ENCODE measurements at regions not wholly inside any gene's neighbourhood (a gene's known extent, or its start where the extent isn't known, plus 50 kb on each side); places are given as distances from the start of the nearest gene placed in this dataset.
"Not testable (repeated sequence)": the region's sequence is repeated elsewhere in the genome, so short reads cannot be mapped to it uniquely, and the experiment has no call there.

DNA sequence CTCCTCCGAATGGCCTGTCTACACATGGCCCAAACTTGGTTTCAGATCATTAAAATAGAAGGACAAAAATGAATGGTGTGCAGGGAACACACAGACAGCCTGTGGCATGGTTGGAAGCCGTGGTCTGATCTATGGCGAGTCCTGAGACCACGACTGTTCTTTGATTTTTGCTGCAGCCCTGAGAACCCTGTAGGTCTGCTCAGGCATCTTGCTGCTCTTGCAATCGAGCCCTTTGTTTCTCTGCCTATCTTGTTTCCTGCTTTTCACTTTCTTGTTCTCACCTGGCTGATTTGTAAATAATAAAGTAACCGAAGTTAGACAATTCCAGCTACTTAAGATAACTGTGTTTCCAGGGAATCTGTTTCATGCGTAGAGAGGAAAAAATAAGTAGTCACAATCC lies 54.1 kb upstream of the NBPF9 start:
- not testable (repeated sequence) for H3K9me3 ChIP-seq (ENCODE audit: low read length); H3K4me3 ChIP-seq (ENCODE audit: low read depth, low read length, poor library complexity, severe bottlenecking); H3K79me2 ChIP-seq (ENCODE audit: insufficient read depth, low read length); H4K20me1 ChIP-seq (ENCODE audit: insufficient read depth, low read length); H3K27me3 ChIP-seq (ENCODE audit: insufficient read depth, low read length); H3K9me2 ChIP-seq (ENCODE audit: low read depth, low read length); H3K4me2 ChIP-seq (ENCODE audit: low read length); H3K4me1 ChIP-seq (ENCODE audit: insufficient read depth, low read length, severe bottlenecking); H3K9ac ChIP-seq (ENCODE audit: low read length); H3K36me3 ChIP-seq (ENCODE audit: insufficient read depth, low read length); H3K27ac ChIP-seq (ENCODE audit: low read depth, low read length, poor library complexity, severe bottlenecking); H3F3A ChIP-seq (ENCODE audit: insufficient read depth, low read length); H2AFZ ChIP-seq (ENCODE audit: low read length)

DNA sequence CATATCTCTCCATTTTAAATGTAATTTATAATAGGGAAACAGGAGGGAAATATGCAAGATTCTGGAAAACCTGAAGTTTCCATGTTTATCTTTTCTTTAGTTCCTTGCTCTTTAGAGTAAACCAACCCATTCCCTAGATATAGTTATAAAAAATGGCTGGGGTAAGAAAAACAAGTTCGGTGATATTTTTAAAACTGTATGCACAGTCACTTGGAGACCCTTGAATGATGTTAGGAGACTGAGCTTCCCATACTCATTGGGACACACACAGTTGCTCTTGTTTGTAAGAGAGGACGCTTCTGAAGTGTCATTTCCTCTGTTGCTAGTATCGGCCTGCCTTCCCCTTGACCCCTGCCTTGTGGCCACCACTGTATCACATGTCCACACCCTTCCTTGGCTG lies 55.0 kb upstream of the NBPF9 start:
- H3K79me2 ChIP-seq (ENCODE audit: insufficient read depth, low read length); H3F3A ChIP-seq (ENCODE audit: insufficient read depth, low read length): not testable (repeated sequence)

DNA sequence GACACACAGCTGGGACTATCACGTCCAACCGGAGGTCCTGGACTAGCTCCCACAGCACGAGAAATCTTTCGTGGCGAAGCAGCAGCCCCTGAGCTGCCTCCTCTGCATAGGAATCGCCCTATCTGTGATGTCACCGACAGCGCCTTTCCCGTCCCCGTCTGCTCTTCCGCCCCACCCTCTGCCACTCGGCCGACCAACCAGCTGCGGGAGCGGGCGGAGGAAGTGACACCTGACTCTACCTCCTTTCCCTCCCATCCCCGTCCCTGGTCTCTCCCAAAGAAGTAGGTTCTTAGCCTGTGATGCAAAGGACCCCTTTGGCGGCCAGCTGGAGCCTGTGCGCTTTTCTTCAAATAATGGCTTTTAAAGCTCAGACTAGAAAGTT lies 59.7 kb upstream of the NBPF9 start:
- not testable (repeated sequence) for H3F3A ChIP-seq (ENCODE audit: insufficient read depth, low read length); H3K79me2 ChIP-seq (ENCODE audit: insufficient read depth, low read length); H3K9me2 ChIP-seq (ENCODE audit: low read depth, low read length); H3K9me3 ChIP-seq (ENCODE audit: low read length); H3K4me1 ChIP-seq (ENCODE audit: insufficient read depth, low read length, severe bottlenecking); H2AFZ ChIP-seq (ENCODE audit: low read length); H3K9ac ChIP-seq (ENCODE audit: low read length); H4K20me1 ChIP-seq (ENCODE audit: insufficient read depth, low read length); H3K27me3 ChIP-seq (ENCODE audit: insufficient read depth, low read length); H3K4me2 ChIP-seq (ENCODE audit: low read length); H3K4me3 ChIP-seq (ENCODE audit: low read depth, low read length, poor library complexity, severe bottlenecking); H3K36me3 ChIP-seq (ENCODE audit: insufficient read depth, low read length)
- peak overlapping the region; percentile 72 for H3K27ac ChIP-seq (ENCODE audit: low read depth, low read length, poor library complexity, severe bottlenecking)

More for the DNA sequence above, 55.0 kb upstream of the NBPF9 start:
- not testable (repeated sequence) for H3K9me3 ChIP-seq (ENCODE audit: low read length); H3K36me3 ChIP-seq (ENCODE audit: insufficient read depth, low read length); H3K4me3 ChIP-seq (ENCODE audit: low read depth, low read length, poor library complexity, severe bottlenecking); H4K20me1 ChIP-seq (ENCODE audit: insufficient read depth, low read length); H3K27me3 ChIP-seq (ENCODE audit: insufficient read depth, low read length); H3K4me1 ChIP-seq (ENCODE audit: insufficient read depth, low read length, severe bottlenecking); H3K9me2 ChIP-seq (ENCODE audit: low read depth, low read length); H3K4me2 ChIP-seq (ENCODE audit: low read length); H2AFZ ChIP-seq (ENCODE audit: low read length); H3K27ac ChIP-seq (ENCODE audit: low read depth, low read length, poor library complexity, severe bottlenecking); H3K9ac ChIP-seq (ENCODE audit: low read length)

DNA sequence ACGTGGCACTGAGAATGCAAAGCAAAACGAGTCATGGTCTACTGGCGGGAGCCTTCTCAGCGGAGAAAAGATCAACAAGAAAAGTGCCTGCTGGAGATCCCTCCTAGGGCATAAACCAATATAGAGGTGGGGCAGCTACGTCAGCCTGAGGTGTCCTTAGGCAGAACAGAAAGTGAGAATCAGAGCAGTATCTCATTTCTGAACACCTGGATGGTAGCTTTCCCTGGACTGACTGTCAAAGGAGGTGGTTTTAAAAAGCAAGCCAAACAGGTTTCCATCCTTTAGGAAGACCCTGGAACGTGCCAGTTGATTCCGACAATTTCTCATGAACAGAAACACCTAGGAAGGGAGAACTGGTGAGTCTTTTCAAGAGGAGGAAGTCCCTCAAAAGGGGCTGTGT lies 71.4 kb upstream of the NBPF9 start:
- not testable (repeated sequence) for H4K20me1 ChIP-seq (ENCODE audit: insufficient read depth, low read length); H2AFZ ChIP-seq (ENCODE audit: low read length); H3K9me2 ChIP-seq (ENCODE audit: low read depth, low read length); H3K27me3 ChIP-seq (ENCODE audit: insufficient read depth, low read length); H3K79me2 ChIP-seq (ENCODE audit: insufficient read depth, low read length); H3K36me3 ChIP-seq (ENCODE audit: insufficient read depth, low read length); H3K4me2 ChIP-seq (ENCODE audit: low read length); H3K9ac ChIP-seq (ENCODE audit: low read length); H3K27ac ChIP-seq (ENCODE audit: low read depth, low read length, poor library complexity, severe bottlenecking); H3K9me3 ChIP-seq (ENCODE audit: low read length); H3F3A ChIP-seq (ENCODE audit: insufficient read depth, low read length); H3K4me1 ChIP-seq (ENCODE audit: insufficient read depth, low read length, severe bottlenecking)
- H3K4me3 ChIP-seq (ENCODE audit: low read depth, low read length, poor library complexity, severe bottlenecking) = peak overlapping the region; percentile 25

DNA sequence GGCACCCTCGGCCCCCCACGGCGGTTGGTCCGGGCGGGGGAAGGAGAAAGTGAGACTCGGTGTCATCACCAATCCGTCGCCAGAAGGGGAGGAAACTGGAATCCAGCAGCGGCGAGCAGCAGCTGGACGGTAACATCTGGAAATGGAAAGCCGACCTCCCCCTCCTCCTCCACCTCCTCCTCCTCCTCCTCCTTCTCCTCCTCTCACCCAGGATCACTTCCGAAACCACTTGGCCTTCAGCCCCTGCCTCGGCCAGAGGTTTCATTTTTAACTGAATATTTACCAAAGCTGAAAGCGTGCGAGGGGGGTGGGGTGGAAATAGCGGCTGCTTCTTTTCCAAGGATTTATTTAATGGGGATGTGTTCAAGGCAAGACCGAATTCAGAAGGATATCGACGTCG lies 72.5 kb upstream of the NBPF9 start:
- not testable (repeated sequence) for H3K27me3 ChIP-seq (ENCODE audit: insufficient read depth, low read length); H3F3A ChIP-seq (ENCODE audit: insufficient read depth, low read length); H3K27ac ChIP-seq (ENCODE audit: low read depth, low read length, poor library complexity, severe bottlenecking); H3K9ac ChIP-seq (ENCODE audit: low read length); H2AFZ ChIP-seq (ENCODE audit: low read length); H3K9me3 ChIP-seq (ENCODE audit: low read length); H4K20me1 ChIP-seq (ENCODE audit: insufficient read depth, low read length); H3K4me1 ChIP-seq (ENCODE audit: insufficient read depth, low read length, severe bottlenecking); H3K36me3 ChIP-seq (ENCODE audit: insufficient read depth, low read length); H3K9me2 ChIP-seq (ENCODE audit: low read depth, low read length); H3K4me2 ChIP-seq (ENCODE audit: low read length); H3K79me2 ChIP-seq (ENCODE audit: insufficient read depth, low read length)
- H3K4me3 ChIP-seq (ENCODE audit: low read depth, low read length, poor library complexity, severe bottlenecking) = peak overlapping the region; percentile 51

DNA sequence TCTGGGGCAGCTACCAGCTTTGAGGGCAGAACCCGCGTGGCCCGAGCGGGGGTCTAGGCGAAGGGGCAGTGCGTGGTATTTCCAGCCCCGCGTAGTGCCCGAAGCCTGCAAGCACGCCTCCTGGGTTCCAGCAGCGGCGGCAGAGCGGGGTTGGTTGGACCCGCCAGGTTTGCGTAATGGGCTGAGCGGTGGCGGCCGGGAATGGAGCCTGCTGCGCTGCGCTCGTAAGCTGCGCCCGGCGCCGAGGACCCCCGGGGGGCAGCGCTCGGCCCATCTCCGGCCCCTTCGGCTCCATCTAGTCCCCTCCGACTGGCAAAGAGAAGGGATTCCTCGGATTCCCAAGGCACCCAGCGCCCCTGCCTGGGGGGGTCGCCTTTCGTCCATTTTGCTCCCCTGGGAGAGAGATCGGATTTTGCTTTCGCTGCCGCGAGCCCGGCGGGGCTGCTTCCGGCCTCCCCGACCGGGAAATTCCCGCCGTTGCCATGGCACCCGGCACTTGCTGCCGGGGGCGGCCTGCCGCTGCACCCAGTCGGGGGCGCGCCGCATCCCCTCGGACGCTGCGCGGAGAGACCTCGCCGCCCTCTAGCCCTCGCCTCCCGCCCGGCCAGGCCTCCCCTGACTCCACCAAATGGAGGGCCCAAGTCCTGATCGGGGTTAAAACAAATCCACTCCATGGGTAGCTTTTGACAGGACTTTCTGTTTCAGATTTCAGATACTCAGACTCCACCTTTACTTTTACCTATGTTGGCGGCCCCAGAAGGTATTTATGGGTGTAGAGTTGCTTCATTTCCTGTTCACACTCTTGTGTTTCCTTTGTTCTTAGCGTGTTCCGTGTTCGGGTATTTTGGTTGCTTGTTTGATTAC lies 73.3 kb upstream of the NBPF9 start:
- H3K79me2 ChIP-seq (ENCODE audit: insufficient read depth, low read length); H3K9me3 ChIP-seq (ENCODE audit: low read length); H3K4me1 ChIP-seq (ENCODE audit: insufficient read depth, low read length, severe bottlenecking); H4K20me1 ChIP-seq (ENCODE audit: insufficient read depth, low read length); H3K27me3 ChIP-seq (ENCODE audit: insufficient read depth, low read length); H3K36me3 ChIP-seq (ENCODE audit: insufficient read depth, low read length); H3K9me2 ChIP-seq (ENCODE audit: low read depth, low read length); H3F3A ChIP-seq (ENCODE audit: insufficient read depth, low read length); H2AFZ ChIP-seq (ENCODE audit: low read length): not testable (repeated sequence)
- Histone ChIP-seq H3K4me2 (ENCODE audit: low read length) (peak overlapping the region; percentile 36), H3K4me3 (ENCODE audit: low read depth, low read length, poor library complexity, severe bottlenecking) (peak overlapping the region; percentile 63), H3K9ac (ENCODE audit: low read length) (peak overlapping the region; percentile 62; the same call in 1 of the 2 replicates), H3K27ac (ENCODE audit: low read depth, low read length, poor library complexity, severe bottlenecking) (peak overlapping the region; percentile 76)

DNA sequence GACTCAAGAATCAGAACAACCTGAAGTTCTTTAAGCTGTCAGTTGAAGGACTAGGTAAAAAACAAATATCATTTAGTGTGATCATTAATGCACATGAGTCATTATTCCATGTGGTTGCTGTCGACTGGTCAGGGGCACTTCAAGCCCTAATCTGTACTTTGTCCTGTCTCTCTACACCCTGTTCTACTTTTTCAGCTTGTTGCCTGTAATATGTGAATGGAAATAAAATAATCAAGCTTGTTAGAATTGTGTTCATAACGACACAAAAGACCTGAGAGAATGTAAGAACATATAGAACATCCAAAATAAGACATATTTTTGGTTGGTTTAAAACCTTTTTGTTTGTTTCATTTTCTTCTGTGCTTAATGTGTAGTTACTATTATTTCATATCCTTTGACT lies 87.4 kb upstream of the NBPF9 start:
- H3K79me2 ChIP-seq (ENCODE audit: insufficient read depth, low read length); H3K4me3 ChIP-seq (ENCODE audit: low read depth, low read length, poor library complexity, severe bottlenecking); H4K20me1 ChIP-seq (ENCODE audit: insufficient read depth, low read length); H3K4me2 ChIP-seq (ENCODE audit: low read length); H2AFZ ChIP-seq (ENCODE audit: low read length); H3K9me3 ChIP-seq (ENCODE audit: low read length); H3K27me3 ChIP-seq (ENCODE audit: insufficient read depth, low read length); H3K9me2 ChIP-seq (ENCODE audit: low read depth, low read length); H3K9ac ChIP-seq (ENCODE audit: low read length); H3K4me1 ChIP-seq (ENCODE audit: insufficient read depth, low read length, severe bottlenecking); H3K36me3 ChIP-seq (ENCODE audit: insufficient read depth, low read length); H3K27ac ChIP-seq (ENCODE audit: low read depth, low read length, poor library complexity, severe bottlenecking); H3F3A ChIP-seq (ENCODE audit: insufficient read depth, low read length): not testable (repeated sequence)

DNA sequence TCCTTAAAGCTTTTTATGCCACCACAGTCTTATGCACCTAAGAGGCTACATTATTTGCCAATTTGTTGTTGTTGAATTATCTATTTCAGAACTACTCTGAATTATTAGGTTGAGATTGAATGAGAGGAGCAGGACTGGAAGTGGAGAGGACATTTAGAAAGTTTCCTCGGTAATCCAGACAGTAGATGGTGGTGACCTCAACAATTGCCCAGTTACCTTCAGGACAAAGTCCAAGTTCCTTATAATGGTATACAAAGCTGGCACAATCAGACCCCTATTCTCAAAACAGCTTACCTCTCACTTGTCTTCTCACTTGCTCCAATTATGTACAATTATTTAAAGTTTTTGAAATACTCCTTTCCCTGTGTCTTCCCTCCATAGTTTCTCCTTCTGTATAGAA lies 93.3 kb upstream of the NBPF9 start:
- H2AFZ ChIP-seq (ENCODE audit: low read length); H3K27ac ChIP-seq (ENCODE audit: low read depth, low read length, poor library complexity, severe bottlenecking); H3K27me3 ChIP-seq (ENCODE audit: insufficient read depth, low read length); H3K79me2 ChIP-seq (ENCODE audit: insufficient read depth, low read length); H3F3A ChIP-seq (ENCODE audit: insufficient read depth, low read length); H3K4me1 ChIP-seq (ENCODE audit: insufficient read depth, low read length, severe bottlenecking); H4K20me1 ChIP-seq (ENCODE audit: insufficient read depth, low read length); H3K4me2 ChIP-seq (ENCODE audit: low read length); H3K4me3 ChIP-seq (ENCODE audit: low read depth, low read length, poor library complexity, severe bottlenecking); H3K9me2 ChIP-seq (ENCODE audit: low read depth, low read length); H3K9me3 ChIP-seq (ENCODE audit: low read length); H3K9ac ChIP-seq (ENCODE audit: low read length); H3K36me3 ChIP-seq (ENCODE audit: insufficient read depth, low read length): not testable (repeated sequence)
